IMR-90 (cell line): ENCODE measurements at regions not wholly inside any gene's neighbourhood (a gene's known extent, or its start where the extent isn't known, plus 50 kb on each side); places are given as distances from the start of the nearest gene placed in this dataset.

Experiments
- ATAC-seq: fragments of 200-7000 bp; cut with Tn5 transposase; 2 replicates; pipeline ENCODE4 v1.9.1; 2020; ENCODE audit warnings: low read depth, mild to moderate bottlenecking, moderate library complexity
- BruUV-seq: library from RNA; stranded (reverse); fragments of 400-500 nt; replicated peaks from 2 replicates; lab custom pipeline; 2021; lab: Mats Ljungman, UMichigan
- CTCF ChIA-PET: fragments of 300-600 bp; formaldehyde crosslinking; extraction: SDS; loops from one replicate; lab custom pipeline; 2021; ENCODE audit warnings: antibody characterized with exemption; lab: Yijun Ruan, JAX
- POLR2A ChIA-PET: fragments of 300-600 bp; sonication (Branson Sonifier 250); formaldehyde crosslinking; loops from one replicate; lab custom pipeline; 2022; ENCODE audit warnings: antibody characterized with exemption; ENCODE audit not compliant: unreplicated experiment; lab: Charles Lee
- DNase-seq: peaks from one replicate; pipeline ENCODE4 v3.0.0; 2013
- H2AFZ ChIP-seq: replicated peaks from 2 replicates; pipeline ENCODE3; 2013; ENCODE audit warnings: low read length, mild to moderate bottlenecking; ENCODE audit not compliant: poor library complexity
- H2AK5ac ChIP-seq: 2 replicates; pipeline ENCODE4 v1.6.1; 2013; ENCODE audit warnings: low read depth, low read length, inconsistent platforms
- H2AK9ac ChIP-seq: replicated peaks from 2 replicates; pipeline ENCODE3; 2013; ENCODE audit warnings: mild to moderate bottlenecking, low read depth, low read length, moderate library complexity; ENCODE audit not compliant: poor library complexity
- H2BK120ac ChIP-seq: 2 replicates; pipeline ENCODE4 v1.6.1; 2013; ENCODE audit warnings: low read depth, low read length, inconsistent platforms
- H2BK15ac ChIP-seq: 3 replicates; pipeline ENCODE4 v1.6.1; 2013; ENCODE audit warnings: low read depth, low read length, inconsistent platforms
- H2BK20ac ChIP-seq: 2 replicates; pipeline ENCODE4 v1.6.1; 2013; ENCODE audit warnings: low read depth, mild to moderate bottlenecking, inconsistent platforms, low read length, moderate library complexity
- H2BK5ac ChIP-seq: 2 replicates; pipeline ENCODE4 v1.6.1; 2013; ENCODE audit warnings: mild to moderate bottlenecking, low read depth, low read length, inconsistent platforms; ENCODE audit not compliant: poor library complexity, severe bottlenecking
- H3K14ac ChIP-seq: replicated peaks from 2 replicates; pipeline ENCODE4 v1.6.1; 2013; ENCODE audit warnings: low read depth, low read length, inconsistent platforms
- H3K18ac ChIP-seq: 2 replicates; pipeline ENCODE4 v1.6.1; 2013; ENCODE audit warnings: low read depth, low read length, control low read depth
- H3K23ac ChIP-seq: 2 replicates; pipeline ENCODE4 v1.6.1; 2013; ENCODE audit warnings: low read depth, low read length, inconsistent platforms
- H3K27ac ChIP-seq: 2 replicates; pipeline ENCODE4 v1.5.1; 2013; ENCODE audit warnings: mild to moderate bottlenecking, control low read depth, low read length; ENCODE audit not compliant: insufficient read depth
- H3K27me3 ChIP-seq: 2 replicates; pipeline ENCODE4 v1.6.1; 2013; ENCODE audit warnings: low read length; ENCODE audit not compliant: control insufficient read depth, insufficient read depth
- H3K36me3 ChIP-seq: 2 replicates; pipeline ENCODE4 v1.6.1; 2013; ENCODE audit warnings: low read length, mixed read lengths; ENCODE audit not compliant: control insufficient read depth, insufficient read depth
- H3K4ac ChIP-seq: 2 replicates; pipeline ENCODE4 v1.6.1; 2013; ENCODE audit warnings: low read depth, low read length, inconsistent platforms
- H3K4me1 ChIP-seq: 2 replicates; pipeline ENCODE4 v1.6.1; 2013; ENCODE audit warnings: low read length, mixed read lengths; ENCODE audit not compliant: control insufficient read depth, insufficient read depth
- H3K4me2 ChIP-seq: 2 replicates; pipeline ENCODE4 v1.6.1; 2013; ENCODE audit warnings: low read depth, mild to moderate bottlenecking, control low read depth, low read length, moderate library complexity
- H3K4me3 ChIP-seq: 2 replicates; pipeline ENCODE4 v1.5.1; 2013; ENCODE audit warnings: low read depth, mild to moderate bottlenecking, control low read depth, low read length, moderate library complexity; ENCODE audit not compliant: insufficient read depth
- H3K56ac ChIP-seq: 2 replicates; pipeline ENCODE4 v1.6.1; 2013; ENCODE audit warnings: low read length, inconsistent platforms; ENCODE audit not compliant: insufficient read depth; ENCODE audit errors: extremely low read depth
- H3K79me1 ChIP-seq, 2 experiments: 2 replicates each; pipeline ENCODE4 v1.6.1; 2013; ENCODE audit warnings: low read length in 2 of 2, inconsistent platforms in 1 of 2, low read depth in 1 of 2
- H3K9ac ChIP-seq: 2 replicates; pipeline ENCODE4 v1.6.1; 2013; ENCODE audit warnings: low read depth, low read length, control low read depth
- H3K9me1 ChIP-seq: 2 replicates; pipeline ENCODE4 v1.6.1; 2013; ENCODE audit warnings: low read length, inconsistent platforms; ENCODE audit not compliant: insufficient read depth
- H3K9me3 ChIP-seq: 2 replicates; pipeline ENCODE4 v1.6.1; 2013; ENCODE audit warnings: low read length; ENCODE audit not compliant: control insufficient read depth, insufficient read depth
- H4K20me1 ChIP-seq: 2 replicates; pipeline ENCODE4 v1.6.1; 2013; ENCODE audit warnings: low read length, inconsistent platforms; ENCODE audit not compliant: insufficient read depth
- H4K5ac ChIP-seq: 2 replicates; pipeline ENCODE4 v1.6.1; 2013; ENCODE audit warnings: mild to moderate bottlenecking, low read depth, low read length, control low read depth
- H4K8ac ChIP-seq, 2 experiments: 2 replicates each; pipeline ENCODE4 v1.6.1; 2013; ENCODE audit warnings: low read depth in 2 of 2, low read length in 2 of 2, control low read depth in 1 of 2, inconsistent platforms in 1 of 2
- H4K91ac ChIP-seq: 2 replicates; pipeline ENCODE4 v1.6.1; 2013; ENCODE audit warnings: low read depth, low read length, inconsistent platforms; ENCODE audit not compliant: insufficient read depth
- RFX5 ChIP-seq: IDR thresholded peaks from 2 replicates; pipeline ENCODE4 v1.8.0; 2012; ENCODE audit warnings: low read depth, mild to moderate bottlenecking, low read length, moderate library complexity
- WGBS, 2 experiments: methylation state at CpG; one replicate each; pipeline versions ENCODE4 v1.1.5 to v1.1.7; 2013; ENCODE audit warnings: missing lambda C conversion rate in 2 of 2; ENCODE audit not compliant: insufficient read length in 1 of 2; ENCODE audit errors: extremely low coverage in 2 of 2; 5-methylcytosine and 5-hydroxymethylcytosine counted together
- dilution Hi-C: fragments of 300-500 bp; cut with HindIII; formaldehyde crosslinking; loops from one replicate; pipeline ENCODE4 v1.14.3; 2018; ENCODE audit warnings: low sequenced_read_pairs; ENCODE audit not compliant: unreplicated experiment
- in situ Hi-C: fragments of 300-500 bp; cut with MboI; formaldehyde crosslinking; loops from 3 replicates; pipeline ENCODE4 v1.14.3; 2019; ENCODE audit warnings: low sequenced_read_pairs, inconsistent platforms, mixed read lengths
- intact Hi-C: fragments of 100-400 bp; cut with micrococcal nuclease; formaldehyde crosslinking; loops from 2 replicates; pipeline ENCODE4 v1.10.0; 2022

- Histone ChIP-seq H3K9me1 (no peaks in the 10 kb centered on the region), H4K8ac (no peak overlapping the region), H2AK5ac (no peak overlapping the region), H3K36me3 (no peaks in the 10 kb centered on the region), H3K9me3 (no peaks in the 10 kb centered on the region), H2AFZ (no peak overlapping the region), H3K23ac (no peak overlapping the region), H2AK9ac (no peak overlapping the region), H3K4me1 (no peaks in the 10 kb centered on the region), H3K27me3 (peaks cover 6% of the 10 kb centered on the region), H3K9ac (no peak overlapping the region), H3K18ac (no peak overlapping the region), H4K5ac (no peak overlapping the region), H2BK15ac (no peak overlapping the region), H2BK20ac (no peak overlapping the region), H2BK120ac (no peak overlapping the region), H3K14ac (no peak overlapping the region), H3K4ac (no peak overlapping the region), H3K4me3 (no peak overlapping the region), H4K91ac (no peak overlapping the region), H4K20me1 (no peaks in the 10 kb centered on the region), H3K56ac (no peak overlapping the region), H3K79me1 (no peaks in the 10 kb centered on the region), H3K27ac (no peak overlapping the region), H3K4me2 (no peak overlapping the region), H2BK5ac (no peak overlapping the region)
- WGBS, 2 experiments: no CpG with 5 or more reads among the region's 2 CpGs
- POLR2A ChIA-PET: no interaction called here
- in situ Hi-C loops: loop anchor here (25.0 kb wide), 1 partner anchor 861 kb away; no protein-coding TSS in a partner anchor
- DNase-seq: no peak
- intact Hi-C loops: loop anchor here (10.0 kb wide), 1 partner anchor 232 kb away; no protein-coding TSS in a partner anchor
- no peak for ATAC-seq
- BruUV-seq: no TSS peak
- CTCF ChIA-PET: no interaction called here
- no peak for TF ChIP-seq RFX5
- dilution Hi-C loops: no loop called here
Measured at GRCh38 chr6:87926687-87927086, 121.0 kb upstream of the SPACA1 start.
